Esophagus muscularis mucosa (tissue), 3 donors: ENCODE measurements at regions not wholly inside any gene's neighbourhood (a gene's known extent, or its start where the extent isn't known, plus 50 kb on each side); places are given as distances from the start of the nearest gene placed in this dataset.

Experiments used
- CTCF ChIP-seq, 3 experiments: fragments of 200-600 bp in 2 of 3; fragments of 450-650 bp in 1 of 3; sonication (generic) in 2 of 3; IDR thresholded peaks; one replicate each; pipeline ENCODE4 v1.5.1; 2017 to 2019; ENCODE audit warnings: antibody characterized with exemption in 3 of 3, mild to moderate bottlenecking in 2 of 3, moderate library complexity in 1 of 3
- POLR2A ChIP-seq: fragments of 450-650 bp; IDR thresholded peaks from one replicate; pipeline ENCODE4 v1.6.1; 2017; ENCODE audit warnings: antibody characterized with exemption, moderate library complexity, mild to moderate bottlenecking, low read depth
- POLR2AphosphoS5 ChIP-seq, 2 donors: sonication (generic); formaldehyde crosslinking; IDR thresholded peaks; one replicate each; pipeline ENCODE4 v1.6.1; 2017; ENCODE audit warnings: antibody characterized with exemption in 2 of 2

GRCh38 chr4:43341741-43342140 lies 449.2 kb downstream of the GRXCR1 start:
- no peak for TF ChIP-seq POLR2AphosphoS5 (IDR thresholded peaks at IDR 0.05)
- no peak for TF ChIP-seq CTCF (IDR thresholded peaks at IDR 0.05)
- TF ChIP-seq POLR2A = no peak
